ENCODE measurements at regions not wholly inside any gene's neighbourhood (a gene's known extent, or its start where the extent isn't known, plus 50 kb on each side); places are given as distances from the start of the nearest gene placed in this dataset.
"Not testable (repeated sequence)": the region's sequence is repeated elsewhere in the genome, so short reads cannot be mapped to it uniquely, and the experiment has no call there.

- Mint-ChIP-seq H3K27me3 (no peaks in the 10 kb centered on the region), H3K4me3 (no peak overlapping the region), H3K36me3 (no peaks in the 10 kb centered on the region), H3K27ac (no peak overlapping the region), H3K9me3 (peaks cover 0 to 3% (median 0%) of the 10 kb centered on the region in 11 donors), H3K4me1 (peaks cover 0 to 3% (median 0%) of the 10 kb centered on the region in 7 donors)
- ATAC-seq: no peak
- no peak for DNase-seq
- Histone ChIP-seq H3K4me3 (ENCODE audit: low read length) (no peak overlapping the region), H3K9me3 (ENCODE audit: control insufficient read depth in 2 of 3, low read length in 3 of 3) (no peaks in the 10 kb centered on the region), H3K27me3 (ENCODE audit: control insufficient read depth in 2 of 2, insufficient read depth in 2 of 2, low read length in 2 of 2) (no peaks in the 10 kb centered on the region), H3K4me1 (ENCODE audit: control insufficient read depth in 2 of 2, insufficient read depth in 2 of 2, low read length in 2 of 2) (no peaks in the 10 kb centered on the region), H3K27ac (ENCODE audit: low read depth, low read length) (no peak overlapping the region), H3K36me3 (ENCODE audit: control insufficient read depth in 2 of 3, insufficient read depth in 3 of 3, low read length in 3 of 3) (no peaks in the 10 kb centered on the region)
- ChIA-PET POLR2A (no interaction called here), CTCF (no interaction called here)
- intact Hi-C loops (cut with micrococcal nuclease): no loop called here
Measured at GRCh38 chrX:150094996-150095395, 156.7 kb upstream of the EOLA2 start.

- Mint-ChIP-seq H3K27ac (no peak overlapping the region), H3K36me3 (no peaks in the 10 kb centered on the region), H3K4me1 (peaks cover 0 to 3% (median 0%) of the 10 kb centered on the region in 7 donors), H3K9me3 (peaks cover 0 to 4% (median 0%) of the 10 kb centered on the region in 11 donors), H3K27me3 (no peaks in the 10 kb centered on the region), H3K4me3 (no peak overlapping the region)
- Histone ChIP-seq H3K4me3 (ENCODE audit: low read length) (no peak overlapping the region), H3K9me3 (ENCODE audit: control insufficient read depth in 2 of 3, low read length in 3 of 3) (no peaks in the 10 kb centered on the region), H3K4me1 (ENCODE audit: control insufficient read depth in 2 of 2, insufficient read depth in 2 of 2, low read length in 2 of 2) (no peaks in the 10 kb centered on the region), H3K27ac (ENCODE audit: low read depth, low read length) (no peak overlapping the region), H3K27me3 (ENCODE audit: control insufficient read depth in 2 of 2, insufficient read depth in 2 of 2, low read length in 2 of 2) (no peaks in the 10 kb centered on the region), H3K36me3 (ENCODE audit: control insufficient read depth in 2 of 3, insufficient read depth in 3 of 3, low read length in 3 of 3) (no peaks in the 10 kb centered on the region)
- ATAC-seq (no peak), DNase-seq (no peak)
- ChIA-PET POLR2A (no interaction called here), CTCF (no interaction called here)
- intact Hi-C loops (cut with micrococcal nuclease): no loop called here
Measured at GRCh38 chrX:150099316-150099715, 161.0 kb upstream of the EOLA2 start.

- H3K27me3 Mint-ChIP-seq: no peaks in the 10 kb centered on the region
- Histone ChIP-seq H3K9me3 (ENCODE audit: control insufficient read depth in 2 of 3, low read length in 3 of 3) (no peaks in the 10 kb centered on the region), H3K4me3 (ENCODE audit: low read length) (no peak overlapping the region), H3K27me3 (ENCODE audit: control insufficient read depth in 2 of 2, insufficient read depth in 2 of 2, low read length in 2 of 2) (no peaks in the 10 kb centered on the region), H3K4me1 (ENCODE audit: control insufficient read depth in 2 of 2, insufficient read depth in 2 of 2, low read length in 2 of 2) (no peaks in the 10 kb centered on the region), H3K27ac (ENCODE audit: low read depth, low read length) (no peak overlapping the region), H3K36me3 (ENCODE audit: control insufficient read depth in 2 of 3, insufficient read depth in 3 of 3, low read length in 3 of 3) (no peaks in the 10 kb centered on the region)
- DNase-seq: no peak
- H3K36me3 Mint-ChIP-seq: no peaks in the 10 kb centered on the region
- H3K4me1 Mint-ChIP-seq: peaks cover 0 to 3% (median 0%) of the 10 kb centered on the region in 7 donors
- H3K27ac Mint-ChIP-seq: no peak overlapping the region
- ATAC-seq: no peak
- H3K4me3 Mint-ChIP-seq: no peak overlapping the region
- CTCF ChIA-PET: interaction anchor here (0.6 kb wide), 1 partner anchor 488 kb away, joined by 4 read pairs; no protein-coding TSS in a partner anchor
- peaks cover 0 to 3% (median 0%) of the 10 kb centered on the region in 11 donors for H3K9me3 Mint-ChIP-seq
- POLR2A ChIA-PET: no interaction called here
- intact Hi-C loops (cut with micrococcal nuclease): no loop called here
Measured at GRCh38 chrX:150100261-150100660, 162.0 kb upstream of the EOLA2 start.

GRCh38 chrX:150118476-150118875, 180.2 kb upstream of the EOLA2 start:
- CTCF ChIA-PET: no interaction called here
- H3K4me3 Mint-ChIP-seq: no peak overlapping the region

GRCh38 chrX:150119323-150119722, 181.0 kb upstream of the EOLA2 start:
- peaks cover 0 to 5% (median 0%) of the 10 kb centered on the region in 7 donors for H3K4me1 Mint-ChIP-seq
- H3K9me3 Mint-ChIP-seq: peaks cover 0 to 5% (median 0%) of the 10 kb centered on the region in 11 donors
- no peak for DNase-seq
- no peak overlapping the region for H3K4me3 Mint-ChIP-seq
- no peak for ATAC-seq
- Histone ChIP-seq H3K9me3 (ENCODE audit: control insufficient read depth in 2 of 3, low read length in 3 of 3) (no peaks in the 10 kb centered on the region), H3K27ac (ENCODE audit: low read depth, low read length) (no peak overlapping the region), H3K4me3 (ENCODE audit: low read length) (no peak overlapping the region), H3K36me3 (ENCODE audit: control insufficient read depth in 2 of 3, insufficient read depth in 3 of 3, low read length in 3 of 3) (no peaks in the 10 kb centered on the region), H3K4me1 (ENCODE audit: control insufficient read depth in 2 of 2, insufficient read depth in 2 of 2, low read length in 2 of 2) (no peaks in the 10 kb centered on the region), H3K27me3 (ENCODE audit: control insufficient read depth in 2 of 2, insufficient read depth in 2 of 2, low read length in 2 of 2) (no peaks in the 10 kb centered on the region)
- H3K27me3 Mint-ChIP-seq: peaks cover 0 to 16% (median 6%) of the 10 kb centered on the region in 5 donors
- ChIA-PET POLR2A (no interaction called here), CTCF (no interaction called here)
- intact Hi-C loops (cut with micrococcal nuclease): no loop called here
- no peaks in the 10 kb centered on the region for H3K36me3 Mint-ChIP-seq
- no peak overlapping the region for H3K27ac Mint-ChIP-seq

More at GRCh38 chrX:150118476-150118875, 180.2 kb upstream of the EOLA2 start:
- H3K27me3 ChIP-seq (ENCODE audit: control insufficient read depth in 2 of 2, insufficient read depth in 2 of 2, low read length in 2 of 2): no peaks in the 10 kb centered on the region
- POLR2A ChIA-PET: no interaction called here
- no peak overlapping the region for H3K4me3 ChIP-seq (ENCODE audit: low read length)
- H3K36me3 Mint-ChIP-seq: no peaks in the 10 kb centered on the region
- no peak overlapping the region for H3K27ac Mint-ChIP-seq
- no peak for DNase-seq
- H3K4me1 ChIP-seq (ENCODE audit: control insufficient read depth in 2 of 2, insufficient read depth in 2 of 2, low read length in 2 of 2): no peaks in the 10 kb centered on the region
- no peaks in the 10 kb centered on the region for H3K36me3 ChIP-seq (ENCODE audit: control insufficient read depth in 2 of 3, insufficient read depth in 3 of 3, low read length in 3 of 3)
- ATAC-seq: no peak
- H3K9me3 ChIP-seq (ENCODE audit: control insufficient read depth in 2 of 3, low read length in 3 of 3): no peaks in the 10 kb centered on the region
- H3K4me1 Mint-ChIP-seq: peaks cover 0 to 5% (median 0%) of the 10 kb centered on the region in 7 donors
- peaks cover 0 to 5% (median 0%) of the 10 kb centered on the region in 11 donors for H3K9me3 Mint-ChIP-seq
- intact Hi-C loops (cut with micrococcal nuclease): no loop called here
- no peak overlapping the region for H3K27ac ChIP-seq (ENCODE audit: low read depth, low read length)
- H3K27me3 Mint-ChIP-seq: peaks cover 0 to 14% (median 6%) of the 10 kb centered on the region in 5 donors

GRCh38 chrX:150125045-150125444, 186.8 kb upstream of the EOLA2 start:
- H3K4me1 ChIP-seq (ENCODE audit: control insufficient read depth in 2 of 2, insufficient read depth in 2 of 2, low read length in 2 of 2); ATAC-seq; H3K36me3 ChIP-seq (ENCODE audit: control insufficient read depth in 2 of 3, insufficient read depth in 3 of 3, low read length in 3 of 3); H3K4me3 Mint-ChIP-seq; H3K27ac Mint-ChIP-seq; POLR2A ChIA-PET; H3K27me3 ChIP-seq (ENCODE audit: control insufficient read depth in 2 of 2, insufficient read depth in 2 of 2, low read length in 2 of 2); CTCF ChIA-PET; H3K9me3 ChIP-seq (ENCODE audit: control insufficient read depth in 2 of 3, low read length in 3 of 3); H3K9me3 Mint-ChIP-seq; intact Hi-C loops (cut with micrococcal nuclease); H3K27ac ChIP-seq (ENCODE audit: low read depth, low read length); H3K36me3 Mint-ChIP-seq; H3K4me1 Mint-ChIP-seq; DNase-seq; H3K4me3 ChIP-seq (ENCODE audit: low read length): not testable (repeated sequence)
- peaks cover 0 to 16% (median 3%) of the 10 kb centered on the region in 5 donors for H3K27me3 Mint-ChIP-seq

- Mint-ChIP-seq H3K27ac (no peak overlapping the region), H3K27me3 (peaks cover 0 to 14% (median 3%) of the 10 kb centered on the region in 5 donors), H3K9me3 (peaks cover 0 to 7% (median 0%) of the 10 kb centered on the region in 11 donors), H3K36me3 (no peaks in the 10 kb centered on the region), H3K4me3 (no peak overlapping the region), H3K4me1 (no peaks in the 10 kb centered on the region)
- H3K27ac ChIP-seq (ENCODE audit: low read depth, low read length): no peak overlapping the region
- H3K9me3 ChIP-seq (ENCODE audit: control insufficient read depth in 2 of 3, low read length in 3 of 3): no peaks in the 10 kb centered on the region
- no peak for DNase-seq
- CTCF ChIA-PET: no interaction called here
- no peaks in the 10 kb centered on the region for H3K4me1 ChIP-seq (ENCODE audit: control insufficient read depth in 2 of 2, insufficient read depth in 2 of 2, low read length in 2 of 2)
- no peaks in the 10 kb centered on the region for H3K27me3 ChIP-seq (ENCODE audit: control insufficient read depth in 2 of 2, insufficient read depth in 2 of 2, low read length in 2 of 2)
- H3K4me3 ChIP-seq (ENCODE audit: low read length): no peak overlapping the region
- POLR2A ChIA-PET: no interaction called here
- H3K36me3 ChIP-seq (ENCODE audit: control insufficient read depth in 2 of 3, insufficient read depth in 3 of 3, low read length in 3 of 3): no peaks in the 10 kb centered on the region
- intact Hi-C loops (cut with micrococcal nuclease): no loop called here
- no peak for ATAC-seq
Measured at GRCh38 chrX:150127216-150127615, 188.9 kb upstream of the EOLA2 start.
